ENCODE measurements at regions not wholly inside any gene's neighbourhood (a gene's known extent, or its start where the extent isn't known, plus 50 kb on each side); places are given as distances from the start of the nearest gene placed in this dataset.
A peak's percentile ranks its signal among the peaks of the same experiment; 100 is the strongest.

DNA sequence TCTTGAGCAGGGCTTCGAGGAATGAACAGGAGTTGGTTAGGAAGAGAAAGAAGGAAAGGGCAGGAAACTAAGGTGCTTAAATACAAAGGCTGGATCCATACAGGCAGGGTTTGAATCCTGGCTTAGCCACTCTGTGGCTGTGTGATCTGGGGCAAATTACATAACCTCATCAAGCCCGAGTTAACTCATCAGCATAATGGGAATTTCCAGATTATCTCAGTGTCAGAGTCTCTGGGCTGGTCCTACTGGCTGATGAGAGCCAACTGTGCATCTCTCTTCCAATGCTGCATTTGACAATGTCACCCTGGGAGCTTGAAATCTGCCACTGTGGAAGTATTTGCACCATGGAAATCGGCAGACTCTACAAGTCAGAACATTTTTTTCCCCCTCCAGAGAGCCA is 83.8 kb upstream of the SLC6A6 start:
- no peak for DNase-seq

DNA sequence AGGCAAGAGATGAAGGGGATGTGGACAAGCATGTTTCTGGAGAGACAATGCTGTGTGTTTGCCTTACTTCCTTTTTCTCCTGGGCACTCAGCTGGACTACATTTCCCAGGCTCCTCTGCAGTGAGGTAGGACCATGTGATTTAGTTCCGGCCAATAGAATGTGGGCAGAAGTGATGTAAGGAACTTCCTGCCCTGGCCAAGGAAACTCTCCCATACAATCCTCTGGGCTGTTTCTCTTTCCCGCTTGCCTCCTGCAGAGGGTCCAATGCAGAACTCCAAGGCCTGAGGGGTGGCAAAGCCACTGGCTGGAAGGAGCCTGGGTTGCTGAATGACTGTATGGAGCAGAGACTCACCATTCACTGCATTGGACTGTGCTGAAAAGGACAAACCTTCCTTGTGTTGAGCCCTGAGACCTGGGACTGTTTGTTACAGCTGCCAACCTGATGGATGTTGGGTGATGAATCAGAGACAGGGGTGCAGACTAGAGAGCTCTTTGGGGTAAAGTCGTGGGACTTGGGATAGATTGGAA is 82.7 kb upstream of the SLC6A6 start:
- no peak for DNase-seq

DNA sequence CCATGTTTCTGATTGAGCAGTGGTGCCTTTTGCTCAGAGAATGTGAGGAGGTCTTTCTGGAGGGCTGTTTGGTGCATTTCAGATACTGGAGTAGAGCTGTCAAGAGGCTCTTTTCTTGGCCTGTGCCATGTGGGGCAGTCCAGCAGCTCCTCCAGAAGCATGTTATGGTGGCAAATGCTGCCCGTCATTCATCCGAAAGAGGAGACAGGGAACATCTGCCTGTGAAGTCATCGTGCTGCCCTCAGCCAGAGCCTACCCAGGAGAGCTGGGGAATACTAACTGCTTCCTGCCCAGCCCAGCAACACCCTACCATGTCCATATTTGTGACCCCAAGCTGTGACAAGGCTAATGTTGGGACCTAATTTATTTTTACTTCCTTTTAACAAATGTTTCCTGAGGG is 82.2 kb upstream of the SLC6A6 start:
- no peak for DNase-seq

DNA sequence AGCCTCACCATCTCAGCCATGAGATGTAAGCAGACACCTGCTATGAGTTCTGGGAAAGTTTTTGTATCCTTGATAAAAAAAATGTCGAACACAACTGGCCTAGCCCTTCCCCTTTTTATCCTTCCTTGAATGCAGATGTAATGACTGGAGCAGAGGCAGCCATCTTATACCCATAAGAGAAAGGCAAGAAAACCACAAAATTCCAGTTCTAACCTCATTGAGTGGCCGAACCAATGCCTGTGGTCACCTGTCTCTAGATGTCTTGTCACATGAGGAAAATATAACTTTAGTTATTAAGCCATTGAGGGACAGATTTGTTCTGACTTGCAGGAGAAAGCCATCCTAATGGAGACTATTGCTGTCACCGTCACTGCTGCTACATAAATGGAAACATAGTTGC is 80.4 kb upstream of the SLC6A6 start:
- no peak for DNase-seq

DNA sequence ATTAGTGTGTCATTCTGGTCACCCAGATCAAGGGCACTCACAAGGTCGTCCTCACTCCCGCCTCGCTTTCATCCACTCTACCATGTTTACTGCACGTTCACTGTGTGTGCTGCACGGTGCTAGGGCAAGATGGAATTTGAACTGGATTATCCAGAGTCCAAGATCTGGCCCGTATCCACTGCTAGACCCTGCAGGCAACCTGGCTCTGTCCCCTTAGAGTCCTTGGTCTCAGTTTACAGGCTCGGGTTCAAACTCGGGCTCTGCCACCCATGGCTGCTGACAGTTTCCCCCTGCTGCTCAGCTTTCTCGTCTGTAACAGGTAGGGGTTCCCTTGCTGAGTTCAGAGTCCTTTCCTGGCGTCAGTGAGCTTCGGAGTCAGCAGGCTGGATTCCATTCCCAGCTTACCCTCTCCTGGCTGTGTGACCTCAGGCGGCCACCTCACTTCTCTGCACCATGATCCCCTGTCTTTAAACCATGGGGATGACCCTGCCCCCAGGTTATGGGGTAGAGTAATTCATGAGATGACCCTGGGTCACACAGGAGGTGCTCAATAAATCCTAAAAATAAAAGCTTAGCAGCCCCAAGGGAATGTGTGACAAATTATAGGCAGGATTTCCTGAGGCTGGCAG is 79.6 kb upstream of the SLC6A6 start:
- no peak for DNase-seq

DNA sequence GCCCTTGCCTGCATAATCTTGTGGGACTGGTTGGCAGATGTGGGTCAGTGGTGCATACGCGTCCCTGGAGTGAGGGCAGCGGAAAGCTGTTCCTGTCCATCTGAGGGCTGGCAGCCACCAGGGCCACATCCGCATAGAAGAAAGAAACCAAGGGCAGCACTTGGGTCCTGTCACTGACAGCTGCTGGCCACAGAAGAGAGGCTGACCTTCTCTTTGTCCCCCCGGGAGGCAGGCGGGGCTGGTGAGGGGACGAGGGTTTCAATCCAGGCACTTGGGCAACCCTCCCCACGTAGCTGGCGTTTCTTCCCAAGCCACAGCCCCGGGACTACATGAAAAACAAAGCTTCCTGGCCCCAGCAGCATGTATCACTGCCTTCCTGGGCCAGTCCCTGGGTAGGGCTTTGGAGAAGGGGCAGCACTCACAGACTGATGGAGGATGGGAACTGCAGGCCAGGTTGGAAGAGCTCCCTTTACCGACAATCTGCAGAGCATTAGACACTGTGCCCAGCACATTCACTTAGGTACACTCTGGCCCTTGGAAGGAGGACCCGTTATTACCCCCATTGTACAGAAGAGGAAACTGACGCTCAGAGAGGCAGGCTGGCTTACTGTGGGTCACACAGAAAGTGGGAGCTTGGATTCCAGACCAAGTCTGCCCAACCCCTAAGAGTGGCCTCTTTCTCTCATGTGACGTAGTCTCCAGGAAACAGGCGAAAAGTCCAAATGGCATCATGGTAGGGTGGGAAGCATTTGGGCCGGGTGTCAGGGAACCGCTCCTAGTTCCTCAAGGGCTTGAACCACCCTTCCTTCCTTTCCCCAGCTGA is 78.8 kb upstream of the SLC6A6 start:
- DNase-seq = no peak

DNA sequence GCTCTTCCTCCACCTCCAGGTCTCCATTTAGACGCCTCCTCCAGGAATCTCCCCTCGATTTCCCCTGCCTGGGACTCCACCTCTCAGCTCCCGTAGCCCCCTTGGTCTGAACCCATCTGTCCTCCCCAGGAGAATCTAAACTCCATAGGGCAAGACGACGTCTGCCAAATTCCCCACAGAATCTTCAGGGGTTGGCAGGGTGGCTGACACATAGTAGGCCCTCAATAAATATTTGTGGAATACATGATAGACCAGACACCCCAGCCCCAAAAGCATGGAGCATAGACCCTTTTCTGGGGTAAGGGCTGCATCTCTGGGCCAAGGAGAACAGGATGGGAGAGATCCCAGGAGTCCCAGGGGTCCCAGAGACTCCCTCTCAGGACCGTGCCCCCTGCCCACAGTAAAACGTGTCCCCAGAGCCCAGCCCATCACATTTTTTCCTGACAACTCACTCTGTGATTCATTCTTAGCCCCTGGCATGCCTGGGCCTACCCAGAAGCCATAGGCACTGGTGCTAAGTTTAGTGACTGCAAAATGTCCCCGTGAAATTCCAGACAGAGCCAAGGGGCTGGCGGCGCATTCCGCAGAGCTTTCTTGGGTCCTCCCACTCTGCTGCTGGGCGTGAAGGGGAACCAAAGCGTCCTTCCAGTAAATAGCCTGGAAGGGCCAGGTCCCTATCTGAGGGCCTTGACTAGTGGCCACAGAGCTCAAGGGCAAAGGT is 78.0 kb upstream of the SLC6A6 start:
- DNase-seq = no peak

DNA sequence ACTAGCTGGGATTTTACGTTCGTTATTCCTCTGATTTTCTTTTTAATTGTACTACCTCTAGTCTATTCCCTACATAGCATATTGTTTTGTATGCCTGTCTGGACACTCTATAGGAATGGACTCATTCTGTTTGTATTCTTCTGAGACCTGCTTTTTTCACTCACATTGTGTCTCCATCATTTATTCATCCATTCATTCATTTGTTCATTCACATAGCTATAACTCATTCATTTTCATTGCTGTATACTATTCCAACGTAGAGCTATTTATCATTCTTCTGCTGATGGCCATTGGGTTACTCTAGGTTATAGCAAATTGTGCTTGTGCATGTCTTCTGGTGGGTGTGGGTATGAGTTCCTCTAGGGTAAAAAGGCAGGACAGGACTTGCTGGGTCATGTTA is 74.0 kb upstream of the SLC6A6 start:
- DNase-seq = no peak

DNA sequence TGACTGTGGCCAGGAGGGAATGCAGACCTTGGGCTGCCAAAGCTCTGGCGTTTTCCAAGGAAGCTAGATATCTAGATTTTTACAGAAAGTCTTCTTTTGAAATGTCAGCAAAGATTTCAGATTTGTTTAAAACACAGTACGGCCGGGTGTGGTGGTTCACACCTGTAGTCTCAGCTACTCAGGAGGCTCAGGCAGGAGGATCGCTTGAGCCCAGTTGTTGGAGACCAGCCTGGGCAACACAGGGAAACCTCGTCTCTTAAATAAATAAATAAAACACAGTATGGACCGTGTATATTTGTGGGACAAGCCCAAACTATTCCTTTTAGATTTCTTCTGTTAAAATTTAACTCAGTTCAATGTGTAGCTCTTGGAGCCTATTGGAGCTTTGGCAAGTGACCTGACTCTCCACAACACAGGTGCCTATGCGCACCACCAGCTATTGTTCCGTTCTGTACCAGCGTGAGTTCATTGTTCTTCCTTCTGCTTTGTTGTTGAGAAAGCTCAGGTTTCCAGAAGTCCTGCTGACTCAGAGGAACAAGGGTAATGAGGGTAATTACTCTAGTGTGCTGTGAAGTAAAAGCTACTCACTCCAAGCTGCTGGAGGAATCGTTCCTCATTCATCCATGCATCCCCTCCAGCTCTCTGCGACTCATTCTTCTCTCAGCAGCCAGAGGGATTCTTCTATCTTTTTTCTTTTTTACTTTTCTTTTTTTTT is 73.1 kb upstream of the SLC6A6 start:
- DNase-seq = peak; percentile 72

DNA sequence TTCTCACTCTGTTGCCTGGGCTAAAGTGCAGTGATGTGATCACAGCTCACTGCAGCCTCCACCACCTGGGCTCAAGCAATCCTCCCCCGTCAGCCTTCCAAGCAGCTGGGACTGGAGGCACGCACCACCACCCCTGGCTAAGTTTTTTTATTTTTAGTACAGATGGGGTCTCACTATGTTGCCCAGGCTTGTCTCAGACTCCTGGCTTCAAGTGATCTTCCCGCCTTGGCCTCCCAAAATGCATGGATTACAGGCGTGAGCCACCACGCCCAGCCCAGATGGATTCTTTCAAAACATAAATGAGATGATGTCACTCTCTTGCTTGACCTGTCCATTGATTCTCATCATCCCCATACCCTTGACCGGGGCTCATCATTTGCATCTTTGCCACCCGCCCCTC is 72.6 kb upstream of the SLC6A6 start:
- DNase-seq = no peak

DNA sequence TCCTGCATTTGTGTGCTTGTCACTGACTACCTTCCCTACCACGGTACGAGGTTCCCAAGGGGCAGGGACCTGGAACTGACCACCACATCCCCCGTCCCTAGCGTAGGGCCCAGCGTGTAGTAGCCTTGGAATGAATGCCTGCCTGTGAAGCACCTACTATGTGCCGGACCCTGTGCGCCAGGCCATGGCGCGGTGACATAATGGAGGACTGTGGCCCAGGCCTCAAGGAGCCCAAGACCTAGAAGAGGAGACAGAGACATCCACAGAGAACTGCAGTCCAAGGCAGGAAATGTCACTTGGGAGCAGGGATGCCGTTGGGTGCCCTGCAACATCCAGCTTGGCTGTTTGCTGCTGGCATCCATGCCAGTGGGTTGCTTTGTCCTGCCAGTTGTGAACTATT is 71.9 kb upstream of the SLC6A6 start:
- DNase-seq = no peak

DNA sequence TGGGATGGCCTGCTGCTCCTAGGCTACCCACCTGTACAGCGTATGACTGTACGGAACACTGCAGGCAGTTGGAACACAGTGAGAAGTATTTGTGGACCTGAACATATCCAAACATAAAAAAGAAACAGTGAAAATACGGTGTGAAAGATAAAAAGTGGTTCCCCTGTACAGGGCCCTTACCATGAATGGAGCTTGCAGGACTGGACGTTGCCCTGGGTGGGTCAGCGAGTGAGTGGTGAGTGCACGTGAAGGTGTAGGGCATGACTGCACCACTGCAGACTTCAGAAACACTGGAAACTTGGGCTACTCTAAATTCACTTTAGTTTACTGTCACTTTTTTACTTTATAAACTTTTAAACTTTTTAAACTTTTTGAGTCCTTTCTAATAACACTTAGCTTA is 71.2 kb upstream of the SLC6A6 start:
- DNase-seq = no peak

DNA sequence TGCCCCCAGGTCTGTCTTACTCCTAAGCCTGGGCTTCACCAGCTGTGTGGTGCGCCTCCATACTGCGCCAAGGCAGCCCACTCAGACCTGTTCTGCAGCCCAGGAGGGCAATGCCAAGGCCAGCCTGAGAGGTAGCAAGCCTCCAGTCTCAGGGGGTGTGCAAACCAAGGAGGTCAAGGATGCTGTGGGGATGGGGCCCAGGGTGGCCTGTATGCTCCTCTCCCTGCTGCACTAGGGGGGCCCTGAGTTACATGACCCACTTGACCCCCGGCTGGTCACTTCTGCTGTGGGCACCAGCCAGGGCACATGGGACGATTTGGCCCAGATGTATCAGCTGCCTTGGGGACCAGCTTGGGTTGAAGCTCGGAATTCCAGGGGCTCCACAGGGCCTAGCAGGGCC is 70.0 kb upstream of the SLC6A6 start:
- no peak for DNase-seq

DNA sequence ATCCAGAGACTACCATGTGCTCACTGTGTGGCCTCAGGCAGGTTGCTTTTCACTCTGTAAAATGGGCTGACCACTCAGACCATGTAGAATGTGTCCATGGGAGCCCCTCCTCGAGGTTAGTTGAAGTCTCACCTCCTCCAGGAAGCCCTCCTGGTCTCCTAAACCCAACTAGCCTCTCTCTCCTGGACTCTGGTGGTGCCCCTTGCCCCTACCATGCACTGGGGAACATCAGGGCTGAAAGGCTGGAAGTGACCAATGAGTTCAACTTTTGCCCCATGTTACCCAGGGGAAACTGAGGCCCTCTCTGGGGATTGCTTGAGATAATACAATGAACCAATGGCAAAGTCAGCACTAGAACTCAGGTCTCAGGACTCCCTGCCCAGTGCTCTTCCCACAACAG is 69.2 kb upstream of the SLC6A6 start:
- DNase-seq = no peak

DNA sequence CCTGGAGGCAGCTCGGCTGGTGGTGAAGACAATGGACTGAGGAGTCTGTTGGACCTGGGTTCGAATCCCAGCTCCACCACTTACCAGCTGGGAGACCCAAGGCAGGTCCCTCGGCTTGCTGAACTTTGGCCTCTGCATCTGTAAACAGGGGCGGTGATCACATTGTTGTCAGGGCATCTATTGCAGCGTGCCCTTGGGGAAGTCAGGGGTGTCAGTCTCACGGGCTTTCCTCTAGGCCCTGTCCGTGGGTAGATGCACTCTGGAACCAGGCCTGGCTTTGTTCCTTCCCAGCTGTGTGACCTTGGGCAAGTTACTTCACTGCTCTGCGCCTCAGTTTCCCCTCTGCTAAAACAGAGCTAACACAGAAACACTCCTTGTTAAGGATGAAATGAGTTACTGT is 68.8 kb upstream of the SLC6A6 start:
- DNase-seq = no peak

DNA sequence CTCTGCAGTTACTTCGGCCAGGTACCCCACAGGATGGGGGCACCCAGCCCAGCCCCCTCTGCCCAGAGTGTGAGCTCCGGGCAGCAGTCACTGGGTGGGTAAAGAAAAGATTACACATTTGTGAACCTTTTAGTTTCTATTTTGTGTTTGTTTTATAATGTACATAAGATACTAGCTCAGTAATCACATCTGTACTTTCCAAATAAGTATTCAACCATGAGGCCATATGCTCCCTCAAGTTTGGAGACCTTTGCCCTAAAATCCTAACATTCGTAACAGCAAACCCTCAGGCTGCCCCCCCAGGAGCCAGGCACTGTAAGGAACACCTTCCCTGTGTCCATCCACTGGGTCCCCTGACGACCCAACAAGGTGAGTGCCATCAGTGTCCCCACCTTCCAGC is 68.3 kb upstream of the SLC6A6 start:
- no peak for DNase-seq

DNA sequence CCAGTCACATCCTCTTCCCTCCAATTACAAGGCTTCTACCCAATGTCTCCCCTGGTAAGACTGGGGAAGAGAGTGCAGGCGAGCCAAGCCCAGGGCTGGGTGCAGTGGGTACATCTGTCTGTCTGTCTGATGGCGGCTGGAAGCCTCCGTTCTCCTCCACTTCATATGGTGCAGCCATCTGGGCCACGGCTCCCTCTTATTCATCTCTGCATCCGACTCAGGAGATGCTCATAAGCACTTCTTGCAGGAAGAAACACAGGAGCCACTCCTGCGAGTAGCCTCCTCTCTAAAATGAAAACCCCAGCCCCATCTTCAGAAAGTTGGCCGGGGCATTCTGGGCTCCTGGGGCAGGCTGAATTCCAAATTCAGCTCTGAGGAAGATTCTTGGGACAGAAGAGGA is 67.5 kb upstream of the SLC6A6 start:
- DNase-seq = no peak

DNA sequence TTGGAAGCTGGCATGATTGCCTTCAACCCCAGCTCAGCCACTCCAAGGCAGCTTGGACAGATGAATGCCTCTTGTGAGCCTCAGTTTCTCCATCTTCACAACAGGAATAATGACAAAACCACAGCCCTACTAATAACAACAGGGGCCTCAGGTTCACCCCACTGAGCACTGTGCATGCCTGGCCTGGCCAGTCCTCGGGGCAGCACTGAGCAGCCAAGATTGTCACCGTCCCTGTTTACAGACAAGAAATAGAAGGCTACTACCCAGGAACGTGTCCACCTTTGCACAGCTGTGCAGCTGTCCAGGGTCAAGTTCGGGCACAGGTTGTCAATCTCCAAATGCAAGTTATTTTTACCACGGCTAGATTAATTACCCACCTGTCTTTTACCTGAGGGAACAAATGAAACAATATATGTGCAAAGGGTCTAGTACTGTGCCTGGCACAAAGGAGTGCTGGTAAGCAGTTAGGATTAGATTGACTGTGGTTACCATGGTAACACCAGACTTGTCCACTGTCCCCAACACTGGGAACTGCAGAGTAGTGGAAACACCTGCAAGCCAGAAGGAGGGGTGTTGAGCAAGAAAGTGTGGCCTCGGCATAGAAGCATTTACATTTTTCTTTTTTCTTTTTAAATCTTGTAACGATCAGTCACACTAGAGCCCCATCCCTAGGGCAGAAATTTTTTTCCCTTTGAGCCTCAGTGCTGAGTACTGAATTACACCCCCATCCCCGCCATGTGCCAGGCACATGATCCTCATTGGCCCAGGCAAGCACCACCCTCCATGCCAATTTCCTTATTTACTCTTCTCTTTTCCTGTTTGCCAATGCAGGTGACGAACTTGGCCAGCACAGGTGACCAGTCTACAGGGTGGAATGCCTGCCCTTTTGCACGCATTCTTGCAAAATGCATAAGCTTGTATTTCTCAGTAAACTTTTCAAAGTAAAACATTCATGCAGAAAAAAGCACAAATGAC is 66.3 kb upstream of the SLC6A6 start:
- no peak for DNase-seq

DNA sequence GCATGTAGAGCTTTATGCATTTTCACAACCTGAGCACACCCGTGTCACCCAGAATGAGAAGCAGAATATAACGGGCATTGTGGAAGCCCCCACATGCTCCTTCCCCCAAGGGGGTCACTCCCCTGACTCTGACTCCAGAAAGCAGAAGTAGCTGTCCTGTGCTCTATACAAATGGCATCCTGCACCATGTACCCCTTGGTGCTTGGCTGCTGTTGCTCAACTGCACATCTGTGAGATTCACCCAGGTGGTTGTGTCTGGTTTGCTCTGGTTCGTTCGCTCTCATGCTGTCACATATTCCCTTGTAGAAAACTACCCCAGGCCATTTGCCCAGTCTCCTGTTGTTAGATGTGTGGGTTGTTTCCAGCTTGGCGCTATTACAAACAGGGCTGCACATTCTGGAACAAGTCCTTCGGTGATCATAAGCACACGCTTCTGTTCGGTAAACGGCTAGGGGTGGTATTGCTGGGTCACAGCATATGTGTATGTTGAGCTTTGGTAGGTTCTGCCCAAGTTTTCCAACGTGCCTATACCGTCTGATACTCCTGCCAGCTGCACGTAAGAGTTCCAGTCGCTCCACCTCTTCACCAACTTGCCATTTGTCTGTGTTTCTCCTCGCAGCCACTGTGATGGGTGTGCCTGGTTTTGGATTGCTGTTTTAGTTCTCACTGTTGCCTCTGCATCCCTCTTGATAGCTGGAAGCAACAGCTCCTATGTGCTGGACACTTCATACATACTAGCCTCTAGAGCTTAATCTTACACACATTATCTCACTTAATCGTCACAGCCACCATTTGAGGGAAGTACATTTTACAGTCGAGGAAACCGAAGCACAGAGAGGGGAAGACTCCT is 65.4 kb upstream of the SLC6A6 start:
- DNase-seq = no peak

DNA sequence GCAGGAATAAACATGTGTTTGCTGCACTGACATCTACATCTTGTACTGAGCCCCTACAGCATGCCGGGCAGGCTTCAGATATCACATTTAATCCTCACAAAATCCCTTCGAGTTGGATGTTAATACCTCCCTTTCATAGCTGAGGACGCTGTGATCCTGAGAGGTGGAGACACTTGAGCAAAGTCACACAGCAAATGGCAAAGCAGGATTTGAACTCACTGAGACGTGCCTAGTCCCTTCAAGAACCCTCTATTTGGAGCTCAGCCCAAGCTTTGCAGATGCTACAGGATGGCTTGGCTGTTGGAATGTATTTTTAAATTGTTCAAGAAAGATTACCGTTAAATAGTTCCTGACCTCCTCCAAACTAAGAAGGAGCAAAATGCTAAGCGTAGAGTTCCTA is 64.6 kb upstream of the SLC6A6 start:
- no peak for DNase-seq

DNA sequence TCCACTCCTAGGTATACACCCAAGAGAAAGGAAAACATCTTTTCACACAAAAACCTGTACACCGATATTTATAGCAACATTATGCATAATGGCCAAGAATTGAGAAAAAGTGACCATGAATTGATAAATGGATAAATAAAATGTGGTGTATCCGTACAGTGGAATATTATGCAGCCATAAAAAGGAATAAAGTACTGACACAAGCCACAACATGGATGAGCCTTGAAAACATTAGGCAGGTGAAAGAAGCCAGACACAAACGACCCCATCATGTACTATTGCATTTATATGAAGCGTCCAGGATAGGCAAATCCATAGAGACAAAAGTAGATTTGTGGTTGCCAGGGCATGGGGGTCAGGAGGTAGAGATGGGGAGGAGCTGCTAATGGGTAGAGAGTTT is 64.2 kb upstream of the SLC6A6 start:
- DNase-seq = no peak
